Activated CD4-positive, alpha-beta T cell treated with anti-CD3 and anti-CD28 coated beads for 36 hours (primary cell): ENCODE measurements at regions not wholly inside any gene's neighbourhood (a gene's known extent, or its start where the extent isn't known, plus 50 kb on each side); places are given as distances from the start of the nearest gene placed in this dataset.
"Not testable (repeated sequence)": the region's sequence is repeated elsewhere in the genome, so short reads cannot be mapped to it uniquely, and the experiment has no call there.

Experiments
- ATAC-seq: fragments of 200-7000 bp; cut with Tn5 transposase; one replicate; pipeline ENCODE4 v1.10.0; 2021; ENCODE audit warnings: mild to moderate bottlenecking, moderate library complexity
- CTCF ChIA-PET: fragments of 350-600 bp; sonication (Branson Sonifier 250); formaldehyde crosslinking; loops from one replicate; lab custom pipeline; 2021; ENCODE audit warnings: antibody characterized with exemption; lab: Charles Lee
- POLR2A ChIA-PET: fragments of 350-600 bp; sonication (Branson Sonifier 250); formaldehyde crosslinking; loops from one replicate; lab custom pipeline; 2021; ENCODE audit warnings: antibody characterized with exemption, inconsistent platforms; lab: Charles Lee
- DNase-seq: peaks from one replicate; pipeline ENCODE4 v3.0.0-alpha.2; 2020
- H3K27ac Mint-ChIP-seq: one replicate; pipeline ENCODE4 v1.8.0; 2021; ENCODE audit warnings: mixed read lengths
- H3K27me3 Mint-ChIP-seq: one replicate; pipeline ENCODE4 v1.8.0; 2021; ENCODE audit warnings: mixed read lengths
- H3K36me3 Mint-ChIP-seq: one replicate; pipeline ENCODE4 v1.8.0; 2021; ENCODE audit warnings: low read depth, mixed read lengths
- H3K4me1 Mint-ChIP-seq: one replicate; pipeline ENCODE4 v1.8.0; 2021; ENCODE audit warnings: mixed read lengths
- H3K4me3 Mint-ChIP-seq: one replicate; pipeline ENCODE4 v1.8.0; 2021; ENCODE audit warnings: mild to moderate bottlenecking, moderate library complexity, mixed read lengths
- H3K9me3 Mint-ChIP-seq: one replicate; pipeline ENCODE4 v1.8.0; 2021; ENCODE audit warnings: low read depth, mixed read lengths
- intact Hi-C, 2 experiments: fragments of 100-400 bp; cut with DNase I in 1 of 2; cut with micrococcal nuclease in 1 of 2; formaldehyde crosslinking; loops; one replicate each; pipeline versions ENCODE4 v1.14.2 to v1.15.1; 2022 to 2024; cut with DNase I, micrococcal nuclease

- no peaks in the 10 kb centered on the region for H3K9me3 Mint-ChIP-seq
- no peak overlapping the region for H3K4me3 Mint-ChIP-seq
- DNase-seq (no peak), ATAC-seq (no peak)
- no peak overlapping the region for H3K27ac Mint-ChIP-seq
- peaks cover 1% of the 10 kb centered on the region for H3K27me3 Mint-ChIP-seq
- CTCF ChIA-PET: no interaction called here
- H3K36me3 Mint-ChIP-seq: no peaks in the 10 kb centered on the region
- POLR2A ChIA-PET: no interaction called here
- intact Hi-C loops: no loop called here
- no peaks in the 10 kb centered on the region for H3K4me1 Mint-ChIP-seq
These were observed 97.2 kb downstream of the KDR start for GRCh38 chr4:55028196-55028595.

- DNase-seq: no peak
- H3K27ac Mint-ChIP-seq: no peak overlapping the region
These were observed 97.8 kb downstream of the KDR start for GRCh38 chr4:55027596-55027995.

GRCh38 chr4:55025456-55025855 is 99.9 kb downstream of the KDR start:
- intact Hi-C loops, DNase-seq, H3K27ac Mint-ChIP-seq, H3K27me3 Mint-ChIP-seq, H3K4me3 Mint-ChIP-seq, H3K36me3 Mint-ChIP-seq, ATAC-seq, H3K4me1 Mint-ChIP-seq, H3K9me3 Mint-ChIP-seq, CTCF ChIA-PET, POLR2A ChIA-PET: not testable (repeated sequence)

More at GRCh38 chr4:55027596-55027995, 97.8 kb downstream of the KDR start:
- intact Hi-C loops: no loop called here
- no peaks in the 10 kb centered on the region for H3K36me3 Mint-ChIP-seq
- ChIA-PET CTCF (no interaction called here), POLR2A (no interaction called here)
- no peak overlapping the region for H3K4me3 Mint-ChIP-seq
- no peak for ATAC-seq
- H3K9me3 Mint-ChIP-seq: no peaks in the 10 kb centered on the region
- no peaks in the 10 kb centered on the region for H3K4me1 Mint-ChIP-seq
- H3K27me3 Mint-ChIP-seq: peaks cover 1% of the 10 kb centered on the region

GRCh38 chr4:55023030-55023429 is 102.4 kb downstream of the KDR start:
- CTCF ChIA-PET: no interaction called here
- H3K27me3 Mint-ChIP-seq: peaks cover 10% of the 10 kb centered on the region
- no peaks in the 10 kb centered on the region for H3K9me3 Mint-ChIP-seq
- no peak overlapping the region for H3K27ac Mint-ChIP-seq
- DNase-seq (no peak), ATAC-seq (no peak)
- intact Hi-C loops: no loop called here
- H3K4me3 Mint-ChIP-seq: no peak overlapping the region
- no peaks in the 10 kb centered on the region for H3K4me1 Mint-ChIP-seq
- POLR2A ChIA-PET: no interaction called here
- no peaks in the 10 kb centered on the region for H3K36me3 Mint-ChIP-seq

- no peak for DNase-seq
- Mint-ChIP-seq H3K9me3 (no peaks in the 10 kb centered on the region), H3K4me1 (no peaks in the 10 kb centered on the region), H3K4me3 (no peak overlapping the region), H3K27ac (no peak overlapping the region), H3K27me3 (peaks cover 10% of the 10 kb centered on the region), H3K36me3 (no peaks in the 10 kb centered on the region)
- ATAC-seq: no peak
- ChIA-PET POLR2A (no interaction called here), CTCF (interaction anchor here (1.0 kb wide), 1 partner anchor 16 kb away, joined by 3 read pairs; no protein-coding TSS in a partner anchor)
- intact Hi-C loops: no loop called here
These were observed 104.2 kb downstream of the KDR start for GRCh38 chr4:55021214-55021613.

GRCh38 chr4:55020131-55020530 is 105.3 kb downstream of the KDR start:
- Mint-ChIP-seq H3K27me3 (peaks cover 10% of the 10 kb centered on the region), H3K9me3 (no peaks in the 10 kb centered on the region), H3K4me1 (no peaks in the 10 kb centered on the region), H3K4me3 (no peak overlapping the region), H3K36me3 (no peaks in the 10 kb centered on the region), H3K27ac (no peak overlapping the region)
- intact Hi-C loops: no loop called here
- ChIA-PET CTCF (interaction anchor here (1.0 kb wide), 1 partner anchor 17 kb away, joined by 3 read pairs; no protein-coding TSS in a partner anchor), POLR2A (no interaction called here)
- ATAC-seq (no peak), DNase-seq (no peak)

GRCh38 chr4:55018978-55019377 is 106.4 kb downstream of the KDR start:
- Mint-ChIP-seq H3K27me3 (peaks cover 10% of the 10 kb centered on the region), H3K4me3 (no peak overlapping the region), H3K36me3 (no peaks in the 10 kb centered on the region), H3K27ac (no peak overlapping the region), H3K4me1 (no peaks in the 10 kb centered on the region), H3K9me3 (no peaks in the 10 kb centered on the region)
- CTCF ChIA-PET: no interaction called here
- POLR2A ChIA-PET: no interaction called here
- intact Hi-C loops: no loop called here
- no peak for DNase-seq
- no peak for ATAC-seq

- intact Hi-C loops: no loop called here
- Mint-ChIP-seq H3K4me1 (no peaks in the 10 kb centered on the region), H3K9me3 (no peaks in the 10 kb centered on the region), H3K36me3 (no peaks in the 10 kb centered on the region), H3K27me3 (peaks cover 10% of the 10 kb centered on the region), H3K4me3 (no peak overlapping the region), H3K27ac (no peak overlapping the region)
- ChIA-PET CTCF (no interaction called here), POLR2A (no interaction called here)
- DNase-seq (no peak), ATAC-seq (no peak)
These were observed 106.9 kb downstream of the KDR start for GRCh38 chr4:55018521-55018920.

- ATAC-seq (no peak), DNase-seq (no peak)
- Mint-ChIP-seq H3K36me3 (no peaks in the 10 kb centered on the region), H3K4me3 (no peak overlapping the region), H3K27me3 (peaks cover 10% of the 10 kb centered on the region), H3K4me1 (no peaks in the 10 kb centered on the region), H3K27ac (no peak overlapping the region), H3K9me3 (no peaks in the 10 kb centered on the region)
- ChIA-PET CTCF (no interaction called here), POLR2A (no interaction called here)
- intact Hi-C loops: no loop called here
These were observed 108.0 kb downstream of the KDR start for GRCh38 chr4:55017406-55017805.

GRCh38 chr4:55016131-55016530 is 109.3 kb downstream of the KDR start:
- Mint-ChIP-seq H3K9me3 (no peaks in the 10 kb centered on the region), H3K4me1 (no peaks in the 10 kb centered on the region), H3K27ac (no peak overlapping the region), H3K27me3 (peaks cover 7% of the 10 kb centered on the region), H3K36me3 (no peaks in the 10 kb centered on the region), H3K4me3 (no peak overlapping the region)
- ATAC-seq (no peak), DNase-seq (no peak)
- ChIA-PET POLR2A (no interaction called here), CTCF (no interaction called here)
- intact Hi-C loops: no loop called here

- H3K36me3 Mint-ChIP-seq: no peaks in the 10 kb centered on the region
- no peaks in the 10 kb centered on the region for H3K4me1 Mint-ChIP-seq
- no peak overlapping the region for H3K4me3 Mint-ChIP-seq
- no peaks in the 10 kb centered on the region for H3K9me3 Mint-ChIP-seq
- DNase-seq (no peak), ATAC-seq (no peak)
- ChIA-PET POLR2A (no interaction called here), CTCF (interaction anchor here (0.9 kb wide), 1 partner anchor 573 kb away, joined by 3 read pairs; no protein-coding TSS in a partner anchor)
- intact Hi-C loops: no loop called here
- no peak overlapping the region for H3K27ac Mint-ChIP-seq
- H3K27me3 Mint-ChIP-seq: peaks cover 6% of the 10 kb centered on the region
These were observed 110.5 kb downstream of the KDR start for GRCh38 chr4:55014876-55015275.

GRCh38 chr4:55013431-55013955 is 111.9 kb downstream of the KDR start:
- ChIA-PET POLR2A (no interaction called here), CTCF (no interaction called here)
- no peaks in the 10 kb centered on the region for H3K36me3 Mint-ChIP-seq

More at GRCh38 chr4:55013431-55013955, 111.9 kb downstream of the KDR start:
- no peak overlapping the region for H3K4me3 Mint-ChIP-seq
- no peaks in the 10 kb centered on the region for H3K27me3 Mint-ChIP-seq
- intact Hi-C loops: no loop called here
- no peaks in the 10 kb centered on the region for H3K4me1 Mint-ChIP-seq
- no peak for ATAC-seq
- H3K27ac Mint-ChIP-seq: no peak overlapping the region
- no peaks in the 10 kb centered on the region for H3K9me3 Mint-ChIP-seq
- no peak for DNase-seq
